ENCODE measurements at regions not wholly inside any gene's neighbourhood (a gene's known extent, or its start where the extent isn't known, plus 50 kb on each side); places are given as distances from the start of the nearest gene placed in this dataset.

DNA sequence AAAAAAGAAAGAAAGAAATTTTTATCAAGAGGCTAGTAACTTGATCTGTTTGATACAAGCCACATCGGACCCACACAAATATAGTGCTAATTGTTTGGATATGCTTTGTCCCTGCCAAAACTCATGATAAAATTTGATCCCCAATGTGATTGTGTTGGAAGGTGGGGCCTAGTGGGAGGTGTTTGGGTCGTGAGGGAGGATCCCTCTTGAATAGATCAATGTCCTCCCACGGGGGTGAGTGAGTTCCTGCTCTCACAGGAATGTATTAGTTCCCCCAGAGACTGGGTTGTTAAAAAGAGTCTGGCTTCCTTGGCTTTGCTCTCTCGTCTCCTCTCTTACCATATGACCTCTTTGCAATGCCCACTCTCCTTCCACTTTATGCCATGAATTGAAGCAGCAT, 80.6 kb upstream of the CPLX2 start:
- no CpG with 5 or more reads among the region's 4 CpGs for WGBS (ENCODE audit: extremely low coverage, insufficient coverage, low lambda C conversion rate)
- no peak overlapping the region for H3K4me2 ChIP-seq (ENCODE audit: low read length)
- H3K27me3 ChIP-seq (ENCODE audit: insufficient read depth, low read length, poor library complexity) = peaks cover 2% of the 10 kb centered on the region
- no peaks in the 10 kb centered on the region for H3K4me1 ChIP-seq (ENCODE audit: control insufficient read depth, low read depth, low read length)
- no peak overlapping the region for H3K4me3 ChIP-seq (ENCODE audit: low read length)
- no peak overlapping the region for H4K5ac ChIP-seq (ENCODE audit: low read length)
- H2BK120ac ChIP-seq (ENCODE audit: low read depth, low read length) = no peak overlapping the region
- H2BK15ac ChIP-seq (replicated peaks; ENCODE audit: low read depth) = no peak overlapping the region
- DNase-seq = no peak
- H4K8ac ChIP-seq (ENCODE audit: low read depth, low read length) = no peak overlapping the region
- no peaks in the 10 kb centered on the region for H3K36me3 ChIP-seq (ENCODE audit: control insufficient read depth, insufficient read depth, low read length)
- H3K79me1 ChIP-seq (ENCODE audit: low read length) = no peaks in the 10 kb centered on the region
- no peak overlapping the region for H3K18ac ChIP-seq (ENCODE audit: low read length)
- H2BK5ac ChIP-seq (ENCODE audit: low read length) = no peak overlapping the region
- H3K27ac ChIP-seq (ENCODE audit: low read depth, low read length) = no peak overlapping the region
- H3K79me2 ChIP-seq (ENCODE audit: control insufficient read depth, insufficient read depth, low read length) = no peaks in the 10 kb centered on the region
- no peak overlapping the region for H3K9ac ChIP-seq (ENCODE audit: low read length)
- H3K4ac ChIP-seq (ENCODE audit: low read depth, low read length) = no peak overlapping the region
- no peak overlapping the region for H3K56ac ChIP-seq (ENCODE audit: low read length)
- no peak overlapping the region for H2AK5ac ChIP-seq (ENCODE audit: low read length)
- H3K23ac ChIP-seq (ENCODE audit: low read length) = no peak overlapping the region

DNA sequence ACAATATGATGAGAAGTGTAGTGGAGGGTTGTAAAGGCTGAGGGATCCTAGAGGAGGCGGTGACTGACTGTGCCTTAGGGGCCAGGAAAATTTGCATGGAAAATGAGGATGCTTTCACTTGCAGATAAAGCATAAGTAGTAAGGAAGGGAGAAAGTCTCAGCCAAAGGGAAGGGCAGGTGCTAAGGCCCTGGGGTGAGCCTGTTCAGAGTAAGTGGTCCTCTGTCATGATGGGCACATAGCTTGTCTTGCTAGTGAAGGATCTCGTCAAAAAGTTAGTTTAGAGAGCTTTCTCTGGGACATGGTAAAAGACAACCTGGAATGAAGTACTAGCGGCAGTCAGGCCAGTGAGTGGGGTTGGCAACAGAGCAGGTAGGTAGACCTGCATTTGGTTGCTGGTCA, 75.4 kb upstream of the CPLX2 start:
- no peak for DNase-seq
- no peaks in the 10 kb centered on the region for H3K79me1 ChIP-seq (ENCODE audit: low read length)
- no CpG with 5 or more reads among the region's 3 CpGs for WGBS (ENCODE audit: extremely low coverage, insufficient coverage, low lambda C conversion rate)
- no peaks in the 10 kb centered on the region for H3K4me1 ChIP-seq (ENCODE audit: control insufficient read depth, low read depth, low read length)
- H3K56ac ChIP-seq (ENCODE audit: low read length) = no peak overlapping the region
- no peak overlapping the region for H3K4ac ChIP-seq (ENCODE audit: low read depth, low read length)
- H3K18ac ChIP-seq (ENCODE audit: low read length) = no peak overlapping the region
- no peak overlapping the region for H2AK5ac ChIP-seq (ENCODE audit: low read length)
- no peak overlapping the region for H2BK15ac ChIP-seq (replicated peaks; ENCODE audit: low read depth)
- no peak overlapping the region for H2BK5ac ChIP-seq (ENCODE audit: low read length)
- peaks cover 6% of the 10 kb centered on the region for H3K27me3 ChIP-seq (ENCODE audit: insufficient read depth, low read length, poor library complexity)
- no peak overlapping the region for H3K27ac ChIP-seq (ENCODE audit: low read depth, low read length)
- H3K23ac ChIP-seq (ENCODE audit: low read length) = no peak overlapping the region
- H3K4me3 ChIP-seq (ENCODE audit: low read length) = no peak overlapping the region
- no peak overlapping the region for H3K9ac ChIP-seq (ENCODE audit: low read length)
- no peak overlapping the region for H2BK120ac ChIP-seq (ENCODE audit: low read depth, low read length)
- no peaks in the 10 kb centered on the region for H3K79me2 ChIP-seq (ENCODE audit: control insufficient read depth, insufficient read depth, low read length)
- no peak overlapping the region for H3K4me2 ChIP-seq (ENCODE audit: low read length)
- H3K36me3 ChIP-seq (ENCODE audit: control insufficient read depth, insufficient read depth, low read length) = no peaks in the 10 kb centered on the region
- no peak overlapping the region for H4K5ac ChIP-seq (ENCODE audit: low read length)
- H4K8ac ChIP-seq (ENCODE audit: low read depth, low read length) = no peak overlapping the region

DNA sequence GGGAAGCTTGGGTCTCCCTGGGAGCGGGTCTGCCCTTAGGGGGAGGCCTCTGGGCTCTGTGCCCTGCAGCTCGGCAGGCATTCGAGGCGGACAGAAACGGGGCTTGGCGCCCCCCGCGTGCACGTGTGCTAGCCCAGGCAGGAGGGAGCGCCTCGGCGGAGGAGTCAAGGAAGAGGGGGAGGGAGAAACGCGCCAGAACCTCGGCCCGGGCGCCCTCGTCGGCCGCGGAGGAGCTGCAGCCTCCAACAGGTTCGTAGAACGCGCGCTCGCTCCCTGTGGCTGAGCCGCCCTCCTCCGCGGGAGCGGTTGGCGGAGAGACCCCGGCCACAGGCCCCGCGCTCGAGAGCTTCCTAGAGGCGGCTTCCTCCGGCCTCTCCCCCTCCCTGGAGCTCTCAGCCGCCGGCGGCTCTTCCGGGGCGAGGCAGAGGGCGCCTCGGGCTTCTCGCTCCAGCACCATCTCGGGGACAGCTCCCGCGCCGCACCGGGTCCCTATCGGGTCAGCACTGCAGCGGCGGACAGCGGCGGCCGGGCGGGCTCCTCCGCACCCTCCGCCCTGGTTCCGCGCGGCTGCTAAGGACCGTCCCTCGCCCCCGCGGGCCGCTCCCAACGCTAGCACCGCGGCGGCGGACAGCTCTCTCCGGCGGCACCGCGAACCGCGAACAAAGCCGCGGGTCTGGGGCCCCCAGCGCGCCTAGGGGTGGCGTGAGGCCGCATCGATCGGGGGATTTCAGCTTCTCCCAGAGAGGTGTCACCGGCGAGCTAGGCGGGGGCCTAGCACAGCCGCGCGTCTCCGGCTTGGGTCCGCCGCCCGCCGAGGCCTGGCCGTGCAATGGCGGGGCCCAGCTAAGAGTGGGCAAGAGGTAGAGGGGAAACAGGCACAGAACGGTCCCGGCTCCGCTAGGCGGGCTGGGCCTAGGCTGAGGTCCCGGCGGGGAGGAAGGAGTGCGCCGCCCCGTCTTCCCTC, 74.6 kb upstream of the CPLX2 start:
- Histone ChIP-seq H2AK5ac (ENCODE audit: low read length) (no peak overlapping the region), H3K79me2 (ENCODE audit: control insufficient read depth, insufficient read depth, low read length) (no peaks in the 10 kb centered on the region), H3K4me2 (ENCODE audit: low read length) (peak overlapping the region; percentile 74), H2BK5ac (ENCODE audit: low read length) (no peak overlapping the region), H3K23ac (ENCODE audit: low read length) (no peak overlapping the region), H3K4me3 (ENCODE audit: low read length) (no peak overlapping the region), H4K5ac (ENCODE audit: low read length) (no peak overlapping the region), H3K4ac (ENCODE audit: low read depth, low read length) (no peak overlapping the region), H3K79me1 (ENCODE audit: low read length) (no peaks in the 10 kb centered on the region), H4K8ac (ENCODE audit: low read depth, low read length) (no peak overlapping the region), H2BK15ac (replicated peaks; ENCODE audit: low read depth) (no peak overlapping the region), H2BK120ac (ENCODE audit: low read depth, low read length) (no peak overlapping the region), H3K56ac (ENCODE audit: low read length) (no peak overlapping the region), H3K36me3 (ENCODE audit: control insufficient read depth, insufficient read depth, low read length) (no peaks in the 10 kb centered on the region), H3K4me1 (ENCODE audit: control insufficient read depth, low read depth, low read length) (no peaks in the 10 kb centered on the region), H3K18ac (ENCODE audit: low read length) (no peak overlapping the region), H3K27me3 (ENCODE audit: insufficient read depth, low read length, poor library complexity) (peaks cover 6% of the 10 kb centered on the region), H3K9ac (ENCODE audit: low read length) (no peak overlapping the region), H3K27ac (ENCODE audit: low read depth, low read length) (no peak overlapping the region)
- peak; percentile 94 for DNase-seq
- WGBS (ENCODE audit: extremely low coverage, insufficient coverage, low lambda C conversion rate) = no CpG with 5 or more reads among the region's 108 CpGs

DNA sequence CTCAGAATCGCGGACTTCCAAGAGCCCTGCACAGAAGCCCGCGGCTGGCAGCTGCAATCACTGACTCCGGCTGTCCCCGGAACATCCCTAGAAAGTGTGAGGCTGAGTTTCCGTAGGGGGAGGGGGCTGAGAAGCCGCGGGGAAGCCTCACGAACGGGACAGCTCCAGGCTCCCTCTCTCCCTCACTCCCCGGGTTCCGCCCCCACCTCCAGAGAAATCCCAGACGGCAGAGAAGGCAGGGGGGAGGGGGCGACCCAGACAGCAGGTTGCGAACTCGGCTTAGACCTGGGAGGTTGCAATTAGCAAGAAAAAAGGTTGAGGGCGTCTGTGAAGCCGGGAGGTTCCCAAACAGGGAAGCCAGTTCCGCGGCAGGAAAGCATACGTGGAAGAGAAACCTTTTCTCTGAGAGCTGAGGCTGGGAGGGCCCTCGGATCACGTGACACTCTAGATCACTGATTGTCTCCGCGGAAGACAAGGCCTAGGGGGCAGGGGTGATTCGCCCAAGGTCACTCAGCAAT, 73.8 kb upstream of the CPLX2 start:
- Histone ChIP-seq H3K4ac (ENCODE audit: low read depth, low read length) (no peak overlapping the region), H2BK120ac (ENCODE audit: low read depth, low read length) (no peak overlapping the region), H3K4me2 (ENCODE audit: low read length) (peak overlapping the region; percentile 74), H3K4me1 (ENCODE audit: control insufficient read depth, low read depth, low read length) (no peaks in the 10 kb centered on the region), H3K23ac (ENCODE audit: low read length) (no peak overlapping the region), H3K27ac (ENCODE audit: low read depth, low read length) (no peak overlapping the region), H2AK5ac (ENCODE audit: low read length) (no peak overlapping the region), H3K79me2 (ENCODE audit: control insufficient read depth, insufficient read depth, low read length) (no peaks in the 10 kb centered on the region), H2BK5ac (ENCODE audit: low read length) (no peak overlapping the region), H3K4me3 (ENCODE audit: low read length) (peak overlapping the region; percentile 16), H3K56ac (ENCODE audit: low read length) (no peak overlapping the region), H3K36me3 (ENCODE audit: control insufficient read depth, insufficient read depth, low read length) (no peaks in the 10 kb centered on the region), H3K27me3 (ENCODE audit: insufficient read depth, low read length, poor library complexity) (peaks cover 6% of the 10 kb centered on the region), H3K79me1 (ENCODE audit: low read length) (no peaks in the 10 kb centered on the region), H3K9ac (ENCODE audit: low read length) (peak overlapping the region; percentile 23), H3K18ac (ENCODE audit: low read length) (no peak overlapping the region), H2BK15ac (replicated peaks; ENCODE audit: low read depth) (no peak overlapping the region), H4K8ac (ENCODE audit: low read depth, low read length) (no peak overlapping the region), H4K5ac (ENCODE audit: low read length) (no peak overlapping the region)
- peak; percentile 84 for DNase-seq
- WGBS (ENCODE audit: extremely low coverage, insufficient coverage, low lambda C conversion rate) = no CpG with 5 or more reads among the region's 27 CpGs

DNA sequence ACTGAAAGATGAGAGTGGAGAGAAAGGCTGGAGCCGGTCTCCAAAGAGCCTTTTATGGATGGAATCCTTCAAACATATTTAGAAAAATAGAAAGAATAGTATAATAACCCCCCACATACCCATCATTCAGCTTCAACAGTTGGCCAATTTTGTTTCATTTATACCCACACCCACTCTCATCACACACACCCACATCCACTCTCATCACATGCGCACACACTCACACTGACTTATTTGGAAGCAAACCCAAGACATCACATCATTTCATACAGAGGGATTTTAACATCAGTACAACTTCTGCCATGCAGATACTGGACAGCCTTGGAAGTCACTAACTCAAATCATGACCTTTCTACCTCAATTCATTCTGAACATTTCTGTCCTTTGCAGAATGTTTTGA, 72.8 kb upstream of the CPLX2 start:
- no peak for DNase-seq
- no peak overlapping the region for H3K23ac ChIP-seq (ENCODE audit: low read length)
- WGBS (ENCODE audit: extremely low coverage, insufficient coverage, low lambda C conversion rate) = no CpG with 5 or more reads among the region's 2 CpGs
- H3K27me3 ChIP-seq (ENCODE audit: insufficient read depth, low read length, poor library complexity) = peaks cover 6% of the 10 kb centered on the region
- H3K18ac ChIP-seq (ENCODE audit: low read length) = no peak overlapping the region
- no peaks in the 10 kb centered on the region for H3K79me2 ChIP-seq (ENCODE audit: control insufficient read depth, insufficient read depth, low read length)
- H2AK5ac ChIP-seq (ENCODE audit: low read length) = no peak overlapping the region
- no peak overlapping the region for H2BK5ac ChIP-seq (ENCODE audit: low read length)
- no peak overlapping the region for H3K27ac ChIP-seq (ENCODE audit: low read depth, low read length)
- H3K4me3 ChIP-seq (ENCODE audit: low read length) = no peak overlapping the region
- no peaks in the 10 kb centered on the region for H3K79me1 ChIP-seq (ENCODE audit: low read length)
- H3K4me2 ChIP-seq (ENCODE audit: low read length) = no peak overlapping the region
- H3K56ac ChIP-seq (ENCODE audit: low read length) = no peak overlapping the region
- H3K4ac ChIP-seq (ENCODE audit: low read depth, low read length) = no peak overlapping the region
- H3K9ac ChIP-seq (ENCODE audit: low read length) = no peak overlapping the region
- H2BK120ac ChIP-seq (ENCODE audit: low read depth, low read length) = no peak overlapping the region
- H4K8ac ChIP-seq (ENCODE audit: low read depth, low read length) = no peak overlapping the region
- no peaks in the 10 kb centered on the region for H3K4me1 ChIP-seq (ENCODE audit: control insufficient read depth, low read depth, low read length)
- no peak overlapping the region for H4K5ac ChIP-seq (ENCODE audit: low read length)
- H2BK15ac ChIP-seq (replicated peaks; ENCODE audit: low read depth) = no peak overlapping the region
- H3K36me3 ChIP-seq (ENCODE audit: control insufficient read depth, insufficient read depth, low read length) = no peaks in the 10 kb centered on the region
